ENCODE measurements at regions not wholly inside any gene's neighbourhood (a gene's known extent, or its start where the extent isn't known, plus 50 kb on each side); places are given as distances from the start of the nearest gene placed in this dataset.

DNA sequence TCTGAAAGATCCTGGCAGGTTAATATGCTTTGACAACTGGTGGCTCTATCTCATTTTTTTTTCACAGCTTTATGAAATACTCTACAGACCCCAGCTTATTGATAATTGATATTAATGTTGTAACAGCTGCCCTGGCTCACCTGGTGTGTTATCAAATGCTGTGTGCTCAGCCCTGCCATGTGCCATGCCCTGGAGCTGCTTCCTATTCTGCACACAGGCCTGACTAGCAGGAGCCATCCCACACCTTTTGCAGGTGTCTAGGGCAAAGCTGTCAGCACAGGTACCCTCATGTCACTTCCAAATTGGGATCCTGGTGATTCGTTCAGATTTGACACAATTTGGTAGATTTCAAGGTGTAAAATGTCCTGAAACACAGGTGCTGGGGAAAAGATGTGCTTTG, 254.6 kb upstream of the MAN1A1 start:
- TF ChIP-seq EZH2 (IDR thresholded peaks at IDR 0.05; ENCODE audit: insufficient read depth, poor library complexity, severe bottlenecking) (no peak), EZH2phosphoT487 (IDR thresholded peaks at IDR 0.05; ENCODE audit: insufficient read depth, low read depth) (no peak)
